ENCODE measurements at regions not wholly inside any gene's neighbourhood (a gene's known extent, or its start where the extent isn't known, plus 50 kb on each side); places are given as distances from the start of the nearest gene placed in this dataset.

DNA sequence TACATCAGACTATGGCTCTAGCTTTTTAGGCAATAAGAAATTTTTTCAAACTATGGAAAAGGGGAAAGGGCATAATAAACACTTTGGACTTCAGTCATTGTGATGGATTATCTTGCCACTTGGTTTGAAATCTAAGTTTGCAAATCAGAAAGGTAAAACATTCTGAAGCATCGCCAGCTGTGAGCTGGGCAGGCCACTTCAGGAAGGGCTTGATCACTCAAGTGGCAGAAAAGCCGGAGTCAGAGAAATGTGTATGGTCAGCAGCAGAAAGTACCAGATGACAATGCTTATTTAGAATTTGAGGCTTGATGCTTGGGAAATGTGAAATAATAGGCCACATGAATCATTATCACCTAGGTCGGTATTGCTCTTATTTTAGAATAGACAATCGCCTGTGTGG lies 79.7 kb downstream of the ZNF648 start:
- TF ChIP-seq, protein P1, sequence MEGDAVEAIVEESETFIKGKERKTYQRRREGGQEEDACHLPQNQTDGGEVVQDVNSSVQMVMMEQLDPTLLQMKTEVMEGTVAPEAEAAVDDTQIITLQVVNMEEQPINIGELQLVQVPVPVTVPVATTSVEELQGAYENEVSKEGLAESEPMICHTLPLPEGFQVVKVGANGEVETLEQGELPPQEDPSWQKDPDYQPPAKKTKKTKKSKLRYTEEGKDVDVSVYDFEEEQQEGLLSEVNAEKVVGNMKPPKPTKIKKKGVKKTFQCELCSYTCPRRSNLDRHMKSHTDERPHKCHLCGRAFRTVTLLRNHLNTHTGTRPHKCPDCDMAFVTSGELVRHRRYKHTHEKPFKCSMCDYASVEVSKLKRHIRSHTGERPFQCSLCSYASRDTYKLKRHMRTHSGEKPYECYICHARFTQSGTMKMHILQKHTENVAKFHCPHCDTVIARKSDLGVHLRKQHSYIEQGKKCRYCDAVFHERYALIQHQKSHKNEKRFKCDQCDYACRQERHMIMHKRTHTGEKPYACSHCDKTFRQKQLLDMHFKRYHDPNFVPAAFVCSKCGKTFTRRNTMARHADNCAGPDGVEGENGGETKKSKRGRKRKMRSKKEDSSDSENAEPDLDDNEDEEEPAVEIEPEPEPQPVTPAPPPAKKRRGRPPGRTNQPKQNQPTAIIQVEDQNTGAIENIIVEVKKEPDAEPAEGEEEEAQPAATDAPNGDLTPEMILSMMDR (IDR thresholded peaks at IDR 0.05; ENCODE audit: insufficient read depth, low read length): no peak
- TF ChIP-seq POLR2AphosphoS5 (IDR thresholded peaks at IDR 0.05; ENCODE audit: low read depth): no peak

Measured in HL-60 (cell line).